Mesendoderm (in vitro differentiated cells): ENCODE measurements at regions not wholly inside any gene's neighbourhood (a gene's known extent, or its start where the extent isn't known, plus 50 kb on each side); places are given as distances from the start of the nearest gene placed in this dataset.

ENCODE experiments used
- DNase-seq: peaks from one replicate; pipeline ENCODE4 v3.0.0; 2013
- H2AK5ac ChIP-seq: 2 replicates; pipeline ENCODE4 v1.6.1; 2013; ENCODE audit warnings: low read length, inconsistent platforms
- H2BK120ac ChIP-seq: 2 replicates; pipeline ENCODE4 v1.6.1; 2013; ENCODE audit warnings: low read depth, mild to moderate bottlenecking, low read length, moderate library complexity, mixed read lengths
- H2BK15ac ChIP-seq: replicated peaks from 2 replicates; pipeline ENCODE4 v1.6.1; 2013; ENCODE audit warnings: low read depth, mild to moderate bottlenecking, moderate library complexity
- H2BK5ac ChIP-seq: 2 replicates; pipeline ENCODE4 v1.6.1; 2013; ENCODE audit warnings: low read length, inconsistent platforms
- H3K18ac ChIP-seq: 2 replicates; pipeline ENCODE4 v1.6.1; 2013; ENCODE audit warnings: mild to moderate bottlenecking, low read length, mixed read lengths
- H3K23ac ChIP-seq: one replicate; pipeline ENCODE4 v1.6.1; 2013; ENCODE audit warnings: low read length
- H3K27ac ChIP-seq: 2 replicates; pipeline ENCODE4 v1.5.1; 2013; ENCODE audit warnings: low read depth, mild to moderate bottlenecking, inconsistent platforms, low read length, moderate library complexity
- H3K27me3 ChIP-seq: 2 replicates; pipeline ENCODE4 v1.6.1; 2013; ENCODE audit warnings: low read length, control low read depth, mild to moderate bottlenecking, inconsistent platforms; ENCODE audit not compliant: insufficient read depth, poor library complexity
- H3K36me3 ChIP-seq: 2 replicates; pipeline ENCODE4 v1.6.1; 2013; ENCODE audit warnings: low read length, inconsistent platforms; ENCODE audit not compliant: control insufficient read depth, insufficient read depth
- H3K4ac ChIP-seq: one replicate; pipeline ENCODE4 v1.6.1; 2013; ENCODE audit warnings: low read depth, mild to moderate bottlenecking, low read length, moderate library complexity
- H3K4me1 ChIP-seq: 2 replicates; pipeline ENCODE4 v1.6.1; 2013; ENCODE audit warnings: low read depth, low read length, inconsistent platforms; ENCODE audit not compliant: control insufficient read depth
- H3K4me2 ChIP-seq: 2 replicates; pipeline ENCODE4 v1.6.1; 2013; ENCODE audit warnings: low read length
- H3K4me3 ChIP-seq: 2 replicates; pipeline ENCODE4 v1.5.1; 2013; ENCODE audit warnings: mild to moderate bottlenecking, low read length
- H3K56ac ChIP-seq: one replicate; pipeline ENCODE4 v1.6.1; 2013; ENCODE audit warnings: low read length
- H3K79me1 ChIP-seq: 2 replicates; pipeline ENCODE4 v1.6.1; 2013; ENCODE audit warnings: low read length, inconsistent platforms
- H3K79me2 ChIP-seq: 2 replicates; pipeline ENCODE4 v1.6.1; 2013; ENCODE audit warnings: mild to moderate bottlenecking, low read length; ENCODE audit not compliant: control insufficient read depth, insufficient read depth
- H3K9ac ChIP-seq: 2 replicates; pipeline ENCODE4 v1.6.1; 2013; ENCODE audit warnings: low read length, inconsistent platforms
- H4K5ac ChIP-seq: one replicate; pipeline ENCODE4 v1.6.1; 2013; ENCODE audit warnings: low read length
- H4K8ac ChIP-seq: one replicate; pipeline ENCODE4 v1.6.1; 2013; ENCODE audit warnings: low read depth, mild to moderate bottlenecking, control low read depth, low read length, moderate library complexity
- WGBS: extraction: QIAGEN DNeasy Blood & Tissue Kit; methylation state at CpG from one replicate; pipeline ENCODE4 v1.1.7; 2013; ENCODE audit warnings: low lambda C conversion rate, missing lambda C conversion rate; ENCODE audit not compliant: insufficient coverage; ENCODE audit errors: extremely low coverage; 5-methylcytosine and 5-hydroxymethylcytosine counted together

- no peak overlapping the region for H4K5ac ChIP-seq
- no peak overlapping the region for H3K9ac ChIP-seq
- DNase-seq = no peak
- H3K4me1 ChIP-seq = no peaks in the 10 kb centered on the region
- no peak overlapping the region for H3K27ac ChIP-seq
- H3K79me1 ChIP-seq = no peaks in the 10 kb centered on the region
- no peak overlapping the region for H3K4me3 ChIP-seq
- no peaks in the 10 kb centered on the region for H3K36me3 ChIP-seq
- no peak overlapping the region for H4K8ac ChIP-seq
- no peak overlapping the region for H2BK120ac ChIP-seq
- no peak overlapping the region for H2BK5ac ChIP-seq
- H2AK5ac ChIP-seq = no peak overlapping the region
- no peak overlapping the region for H3K56ac ChIP-seq
- no peak overlapping the region for H3K4ac ChIP-seq
- no peak overlapping the region for H3K23ac ChIP-seq
- H3K18ac ChIP-seq = no peak overlapping the region
- H2BK15ac ChIP-seq = no peak overlapping the region
- WGBS = no CpG with 5 or more reads among the region's 2 CpGs
- H3K27me3 ChIP-seq = no peaks in the 10 kb centered on the region
- no peak overlapping the region for H3K4me2 ChIP-seq
- no peaks in the 10 kb centered on the region for H3K79me2 ChIP-seq
Measured at GRCh38 chr5:67310740-67311139, 114.1 kb upstream of the CD180 start.

GRCh38 chr5:67310169-67310568 lies 113.6 kb upstream of the CD180 start:
- Histone ChIP-seq H2BK15ac (no peak overlapping the region), H4K5ac (no peak overlapping the region), H2BK5ac (no peak overlapping the region), H2BK120ac (no peak overlapping the region), H3K4me2 (no peak overlapping the region), H3K79me2 (no peaks in the 10 kb centered on the region), H3K36me3 (no peaks in the 10 kb centered on the region), H3K4me3 (no peak overlapping the region), H2AK5ac (no peak overlapping the region), H3K4me1 (no peaks in the 10 kb centered on the region), H4K8ac (no peak overlapping the region), H3K79me1 (no peaks in the 10 kb centered on the region), H3K27ac (no peak overlapping the region), H3K18ac (no peak overlapping the region), H3K9ac (no peak overlapping the region), H3K56ac (no peak overlapping the region), H3K4ac (no peak overlapping the region), H3K27me3 (no peaks in the 10 kb centered on the region), H3K23ac (no peak overlapping the region)
- no peak for DNase-seq
- no CpG with 5 or more reads among the region's 1 CpG for WGBS

GRCh38 chr5:67308988-67309688 lies 112.5 kb upstream of the CD180 start:
- Histone ChIP-seq H2BK120ac (no peak overlapping the region), H3K9ac (no peak overlapping the region), H4K5ac (no peak overlapping the region), H3K4me3 (no peak overlapping the region), H3K23ac (no peak overlapping the region), H3K18ac (no peak overlapping the region), H3K27me3 (no peaks in the 10 kb centered on the region), H3K4ac (no peak overlapping the region), H3K4me1 (no peaks in the 10 kb centered on the region), H3K27ac (no peak overlapping the region), H3K36me3 (no peaks in the 10 kb centered on the region), H2BK5ac (no peak overlapping the region), H2AK5ac (no peak overlapping the region), H3K56ac (no peak overlapping the region), H4K8ac (no peak overlapping the region), H3K4me2 (no peak overlapping the region), H3K79me2 (no peaks in the 10 kb centered on the region), H3K79me1 (no peaks in the 10 kb centered on the region), H2BK15ac (no peak overlapping the region)
- WGBS = no CpG with 5 or more reads among the region's 3 CpGs
- DNase-seq = no peak

- H2BK120ac ChIP-seq = no peak overlapping the region
- no peak overlapping the region for H2AK5ac ChIP-seq
- H3K23ac ChIP-seq = no peak overlapping the region
- no peak overlapping the region for H2BK15ac ChIP-seq
- no peaks in the 10 kb centered on the region for H3K27me3 ChIP-seq
- no peaks in the 10 kb centered on the region for H3K4me1 ChIP-seq
- H3K18ac ChIP-seq = no peak overlapping the region
- no peak overlapping the region for H3K4ac ChIP-seq
- no peak overlapping the region for H4K5ac ChIP-seq
- no CpG with 5 or more reads among the region's 4 CpGs for WGBS
- peak; percentile 40 for DNase-seq
- H3K79me2 ChIP-seq = no peaks in the 10 kb centered on the region
- H3K79me1 ChIP-seq = no peaks in the 10 kb centered on the region
- H3K4me2 ChIP-seq = no peak overlapping the region
- no peak overlapping the region for H3K27ac ChIP-seq
- H3K4me3 ChIP-seq = no peak overlapping the region
- no peak overlapping the region for H2BK5ac ChIP-seq
- H3K36me3 ChIP-seq = no peaks in the 10 kb centered on the region
- H3K9ac ChIP-seq = no peak overlapping the region
- H3K56ac ChIP-seq = no peak overlapping the region
- H4K8ac ChIP-seq = no peak overlapping the region
Measured at GRCh38 chr5:67306965-67307607, 110.5 kb upstream of the CD180 start.

GRCh38 chr5:67305913-67306710 lies 109.5 kb upstream of the CD180 start:
- Histone ChIP-seq H4K8ac (no peak overlapping the region), H2BK15ac (no peak overlapping the region), H2BK120ac (no peak overlapping the region), H3K27me3 (no peaks in the 10 kb centered on the region), H3K79me2 (no peaks in the 10 kb centered on the region), H3K56ac (no peak overlapping the region), H3K36me3 (no peaks in the 10 kb centered on the region), H2BK5ac (no peak overlapping the region), H3K18ac (no peak overlapping the region), H3K4me1 (no peaks in the 10 kb centered on the region), H2AK5ac (no peak overlapping the region), H4K5ac (no peak overlapping the region), H3K9ac (no peak overlapping the region), H3K4ac (no peak overlapping the region), H3K4me2 (no peak overlapping the region), H3K4me3 (no peak overlapping the region), H3K23ac (no peak overlapping the region), H3K27ac (no peak overlapping the region), H3K79me1 (no peaks in the 10 kb centered on the region)
- no peak for DNase-seq
- WGBS = no CpG with 5 or more reads among the region's 9 CpGs
